Osteoblast (primary cell): ENCODE measurements at regions not wholly inside any gene's neighbourhood (a gene's known extent, or its start where the extent isn't known, plus 50 kb on each side); places are given as distances from the start of the nearest gene placed in this dataset.

Experiments used
- DNase-seq: peaks from one replicate; pipeline ENCODE4 v3.0.0; 2011; ENCODE audit warnings: low spot score, mixed read lengths; ENCODE audit not compliant: insufficient read length; ENCODE audit errors: missing footprints
- H2AFZ ChIP-seq: 2 replicates; pipeline ENCODE4 v1.6.0; 2011; ENCODE audit warnings: mild to moderate bottlenecking, low read length
- H3K27ac ChIP-seq: 2 replicates; pipeline ENCODE4 v1.5.1; 2011; ENCODE audit warnings: mild to moderate bottlenecking, low read depth, low read length, moderate library complexity
- H3K27me3 ChIP-seq: 2 replicates; pipeline ENCODE4 v1.6.0; 2012; ENCODE audit warnings: mild to moderate bottlenecking, control low read depth, inconsistent platforms, low read length, moderate library complexity; ENCODE audit not compliant: insufficient read depth
- H3K36me3 ChIP-seq: 2 replicates; pipeline ENCODE4 v1.5.1; 2011; ENCODE audit warnings: mild to moderate bottlenecking, low read length, control low read depth, moderate library complexity; ENCODE audit not compliant: insufficient read depth
- H3K4me1 ChIP-seq: 2 replicates; pipeline ENCODE4 v1.5.1; 2011; ENCODE audit warnings: mild to moderate bottlenecking, low read length, control low read depth, moderate library complexity; ENCODE audit not compliant: insufficient read depth
- H3K4me2 ChIP-seq: 2 replicates; pipeline ENCODE4 v1.6.0; 2011; ENCODE audit warnings: mild to moderate bottlenecking, low read length; ENCODE audit not compliant: insufficient read depth
- H3K4me3 ChIP-seq: fragments of 200-600 bp; sonication (generic); 3 replicates; pipeline ENCODE4 v1.5.1; 2012; ENCODE audit warnings: mild to moderate bottlenecking, low read length, inconsistent platforms; ENCODE audit not compliant: insufficient read depth
- H3K79me2 ChIP-seq: 2 replicates; pipeline ENCODE4 v1.6.0; 2012; ENCODE audit warnings: mild to moderate bottlenecking, low read length, control low read depth, inconsistent platforms; ENCODE audit not compliant: insufficient read depth
- H3K9me3 ChIP-seq: 2 replicates; pipeline ENCODE4 v1.5.1; 2011; ENCODE audit warnings: low read depth, low read length, control low read depth
- H4K20me1 ChIP-seq: 2 replicates; pipeline ENCODE4 v1.6.0; 2012; ENCODE audit warnings: mild to moderate bottlenecking, low read length, control low read depth; ENCODE audit not compliant: insufficient read depth
- CTCF ChIP-seq: IDR thresholded peaks from 2 replicates; pipeline ENCODE4 v1.5.1; 2011; ENCODE audit warnings: mild to moderate bottlenecking, low read depth, low read length, moderate library complexity; ENCODE audit errors: extremely low read depth

- Histone ChIP-seq H3K9me3 (peaks cover 3% of the 10 kb centered on the region), H3K36me3 (no peaks in the 10 kb centered on the region), H3K4me1 (no peaks in the 10 kb centered on the region), H3K79me2 (no peaks in the 10 kb centered on the region), H3K27ac (no peak overlapping the region), H2AFZ (no peak overlapping the region), H3K4me2 (no peak overlapping the region), H3K27me3 (no peaks in the 10 kb centered on the region), H4K20me1 (no peaks in the 10 kb centered on the region), H3K4me3 (no peak overlapping the region)
- no peak for TF ChIP-seq CTCF
- DNase-seq = peak; percentile 49
These were observed 371.4 kb downstream of the DTHD1 start for GRCh38 chr4:36652857-36653256.

DNA sequence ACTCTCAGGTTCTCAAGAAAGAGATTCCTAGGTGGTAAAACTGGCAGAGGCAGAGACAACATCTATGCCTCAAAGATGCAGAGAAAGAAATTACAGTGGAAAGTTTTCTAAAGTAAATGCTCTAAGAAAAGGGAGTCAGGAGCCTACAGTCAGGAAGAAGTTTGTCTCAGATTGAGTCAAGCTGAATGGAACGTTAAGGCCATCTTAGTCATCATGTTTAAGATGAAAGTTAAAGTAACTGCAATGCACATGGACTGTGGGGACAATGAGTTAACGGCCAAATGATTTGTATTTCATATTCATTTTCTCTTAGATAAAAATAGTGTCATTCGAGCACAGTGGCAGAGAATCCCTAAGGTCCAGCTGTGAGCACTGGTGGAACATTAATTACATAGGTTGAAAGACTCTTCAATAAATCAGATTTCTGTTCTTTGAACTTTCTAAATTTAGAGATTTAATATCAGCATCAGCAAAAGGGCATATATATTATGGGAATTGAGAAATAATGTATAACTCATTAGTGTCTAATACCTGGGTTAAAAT, 384.6 kb downstream of the DTHD1 start:
- H3K4me3 ChIP-seq = no peak overlapping the region
- no peaks in the 10 kb centered on the region for H4K20me1 ChIP-seq
- no peaks in the 10 kb centered on the region for H3K27me3 ChIP-seq
- H3K9me3 ChIP-seq = no peaks in the 10 kb centered on the region
- H3K27ac ChIP-seq = no peak overlapping the region
- no peaks in the 10 kb centered on the region for H3K36me3 ChIP-seq
- no peaks in the 10 kb centered on the region for H3K4me1 ChIP-seq
- no peaks in the 10 kb centered on the region for H3K79me2 ChIP-seq
- TF ChIP-seq CTCF = no peak
- no peak overlapping the region for H3K4me2 ChIP-seq
- no peak for DNase-seq
- H2AFZ ChIP-seq = no peak overlapping the region

DNA sequence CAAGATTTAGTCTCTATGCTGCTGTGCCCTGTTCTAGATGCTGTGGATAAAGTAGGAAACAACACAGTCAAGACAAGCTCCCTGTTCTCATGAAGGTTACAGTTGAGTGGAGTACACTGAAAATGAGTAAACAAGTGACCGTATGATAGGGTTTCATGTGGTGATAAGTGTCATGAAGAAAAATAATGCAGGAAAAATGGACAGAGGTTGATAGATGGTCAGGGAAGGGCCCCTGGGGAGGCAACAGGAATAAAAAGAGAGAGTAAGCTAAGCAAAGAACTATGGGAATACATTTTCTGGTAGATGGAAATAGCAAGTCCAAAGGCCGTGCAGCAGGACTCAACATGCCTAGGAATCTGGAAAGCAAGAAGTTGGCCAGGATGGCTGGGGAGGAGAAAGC, 394.0 kb downstream of the DTHD1 start:
- Histone ChIP-seq H3K36me3 (no peaks in the 10 kb centered on the region), H3K4me2 (no peak overlapping the region), H3K27ac (no peak overlapping the region), H3K79me2 (no peaks in the 10 kb centered on the region), H4K20me1 (no peaks in the 10 kb centered on the region), H3K27me3 (no peaks in the 10 kb centered on the region), H3K4me1 (no peaks in the 10 kb centered on the region), H3K9me3 (no peaks in the 10 kb centered on the region), H3K4me3 (no peak overlapping the region), H2AFZ (no peak overlapping the region)
- DNase-seq = no peak
- TF ChIP-seq CTCF = no peak

GRCh38 chr4:36676139-36677050, 395.0 kb downstream of the DTHD1 start:
- H3K27me3 ChIP-seq = no peaks in the 10 kb centered on the region
- no peak overlapping the region for H3K4me3 ChIP-seq
- H3K4me1 ChIP-seq = no peaks in the 10 kb centered on the region
- no peak overlapping the region for H3K4me2 ChIP-seq
- H3K27ac ChIP-seq = no peak overlapping the region
- H3K79me2 ChIP-seq = no peaks in the 10 kb centered on the region
- no peaks in the 10 kb centered on the region for H3K9me3 ChIP-seq
- H2AFZ ChIP-seq = no peak overlapping the region
- no peaks in the 10 kb centered on the region for H3K36me3 ChIP-seq
- no peak for TF ChIP-seq CTCF
- no peak for DNase-seq
- no peaks in the 10 kb centered on the region for H4K20me1 ChIP-seq
